ENCODE measurements at regions not wholly inside any gene's neighbourhood (a gene's known extent, or its start where the extent isn't known, plus 50 kb on each side); places are given as distances from the start of the nearest gene placed in this dataset.

GRCh38 chr16:64468515-64469090 lies 653.3 kb downstream of the CDH11 start:
- in situ Hi-C loops (cut with MboI; ENCODE audit: low pct_ligation_motif_present in 1 of 4, low pct_unique_long_range_greater_than_20kb in 1 of 4, low sequenced_read_pairs in 3 of 4) (no loop called here), intact Hi-C loops (cut with DNase I; ENCODE audit: low total_unique reads) (no loop called here)
- no peaks in the 10 kb centered on the region for H3K36me3 ChIP-seq
- WGBS, 2 donors (ENCODE audit: low coverage in 1 of 2): 45 to 71% methylated on average over 1 of the region's 1 CpG
- no peak overlapping the region for H3K27ac ChIP-seq
- peaks cover 0 to 3% of the 10 kb centered on the region in 2 donors for H3K9me3 ChIP-seq
- H3K27me3 ChIP-seq: no peaks in the 10 kb centered on the region
- no peaks in the 10 kb centered on the region for H3K4me1 ChIP-seq
- H3K4me3 ChIP-seq: no peak overlapping the region
- no peak for DNase-seq
- no peak for TF ChIP-seq EP300 (IDR thresholded peaks at IDR 0.05; ENCODE audit: low read depth)
- TF ChIP-seq CTCF (IDR thresholded peaks at IDR 0.05): no peak
- TF ChIP-seq POLR2A (IDR thresholded peaks at IDR 0.05): no peak
- no peak for TF ChIP-seq POLR2AphosphoS5 (IDR thresholded peaks at IDR 0.05)

- intact Hi-C loops (cut with DNase I; ENCODE audit: low total_unique reads): no loop called here
- 9 to 25% methylated on average over 1 of the region's 1 CpG for WGBS, 2 donors (ENCODE audit: low coverage in 1 of 2)
- no peak for TF ChIP-seq POLR2AphosphoS5 (IDR thresholded peaks at IDR 0.05)
- no peak for TF ChIP-seq CTCF (IDR thresholded peaks at IDR 0.05)
- TF ChIP-seq POLR2A (IDR thresholded peaks at IDR 0.05): no peak
- TF ChIP-seq EP300 (IDR thresholded peaks at IDR 0.05; ENCODE audit: low read depth): no peak
- no peaks in the 10 kb centered on the region for H3K4me1 ChIP-seq
- H3K4me3 ChIP-seq: no peak overlapping the region
- H3K9me3 ChIP-seq: no peaks in the 10 kb centered on the region
- DNase-seq: no peak
- H3K27ac ChIP-seq: no peak overlapping the region
- H3K36me3 ChIP-seq: no peaks in the 10 kb centered on the region
- no peaks in the 10 kb centered on the region for H3K27me3 ChIP-seq
- in situ Hi-C loops (cut with MboI; ENCODE audit: low pct_ligation_motif_present in 1 of 4, low pct_unique_long_range_greater_than_20kb in 1 of 4, low sequenced_read_pairs in 3 of 4): no loop called here
Observed at GRCh38 chr16:64459821-64460220, 662.0 kb downstream of the CDH11 start.

- intact Hi-C loops (cut with DNase I; ENCODE audit: low total_unique reads) (no loop called here), in situ Hi-C loops (cut with MboI; ENCODE audit: low pct_ligation_motif_present in 1 of 4, low pct_unique_long_range_greater_than_20kb in 1 of 4, low sequenced_read_pairs in 3 of 4) (no loop called here)
- H3K4me1 ChIP-seq: no peaks in the 10 kb centered on the region
- TF ChIP-seq POLR2A (IDR thresholded peaks at IDR 0.05) (no peak), POLR2AphosphoS5 (IDR thresholded peaks at IDR 0.05) (no peak), EP300 (IDR thresholded peaks at IDR 0.05; ENCODE audit: low read depth) (no peak), CTCF (IDR thresholded peaks at IDR 0.05) (no peak)
- no peaks in the 10 kb centered on the region for H3K36me3 ChIP-seq
- H3K27ac ChIP-seq: no peak overlapping the region
- no peak overlapping the region for H3K4me3 ChIP-seq
- DNase-seq: no peak
- 88 to 92% methylated on average over 2 of the region's 2 CpGs for WGBS, 2 donors (ENCODE audit: low coverage in 1 of 2)
- no peaks in the 10 kb centered on the region for H3K27me3 ChIP-seq
- H3K9me3 ChIP-seq: no peaks in the 10 kb centered on the region
Observed at GRCh38 chr16:64459402-64459801, 662.5 kb downstream of the CDH11 start.

GRCh38 chr16:64455275-64455674 lies 666.6 kb downstream of the CDH11 start:
- no peaks in the 10 kb centered on the region for H3K9me3 ChIP-seq
- no peaks in the 10 kb centered on the region for H3K4me1 ChIP-seq
- H3K27me3 ChIP-seq: no peaks in the 10 kb centered on the region
- in situ Hi-C loops (cut with MboI; ENCODE audit: low pct_ligation_motif_present in 1 of 4, low pct_unique_long_range_greater_than_20kb in 1 of 4, low sequenced_read_pairs in 3 of 4) (no loop called here), intact Hi-C loops (cut with DNase I; ENCODE audit: low total_unique reads) (no loop called here)
- H3K27ac ChIP-seq: no peak overlapping the region
- 60 to 67% methylated on average over 1 of the region's 1 CpG for WGBS, 2 donors (ENCODE audit: low coverage in 1 of 2)
- no peaks in the 10 kb centered on the region for H3K36me3 ChIP-seq
- no peak for TF ChIP-seq EP300 (IDR thresholded peaks at IDR 0.05; ENCODE audit: low read depth)
- no peak for TF ChIP-seq POLR2AphosphoS5 (IDR thresholded peaks at IDR 0.05)
- TF ChIP-seq CTCF (IDR thresholded peaks at IDR 0.05): peak in 1 of 5 experiments; percentile 16
- TF ChIP-seq POLR2A (IDR thresholded peaks at IDR 0.05): no peak
- DNase-seq: no peak
- H3K4me3 ChIP-seq: no peak overlapping the region

All from transverse colon (tissue), 4 donors.